Gastrocnemius medialis (tissue), 4 donors: ENCODE measurements at regions not wholly inside any gene's neighbourhood (a gene's known extent, or its start where the extent isn't known, plus 50 kb on each side); places are given as distances from the start of the nearest gene placed in this dataset.

Source experiments
- POLR2A ChIP-seq, 2 donors: fragments of 450-650 bp; IDR thresholded peaks; one replicate each; pipeline ENCODE4 v1.6.1; 2017; ENCODE audit warnings: antibody characterized with exemption in 2 of 2, mild to moderate bottlenecking in 2 of 2, moderate library complexity in 2 of 2
- TF ChIP-seq, protein P1 (sequence below), 5 experiments: fragments of 450-650 bp in 3 of 5; fragments of 200-600 bp in 2 of 5; sonication (generic) in 2 of 5; IDR thresholded peaks in 4 of 5; conservative IDR thresholded peaks in 1 of 5; 1 replicate in 4 of 5; 2 replicates in 1 of 5; pipeline ENCODE4 v1.5.1; 2016 to 2019; ENCODE audit warnings: antibody characterized with exemption in 5 of 5, mild to moderate bottlenecking in 3 of 5, moderate library complexity in 3 of 5

DNA sequence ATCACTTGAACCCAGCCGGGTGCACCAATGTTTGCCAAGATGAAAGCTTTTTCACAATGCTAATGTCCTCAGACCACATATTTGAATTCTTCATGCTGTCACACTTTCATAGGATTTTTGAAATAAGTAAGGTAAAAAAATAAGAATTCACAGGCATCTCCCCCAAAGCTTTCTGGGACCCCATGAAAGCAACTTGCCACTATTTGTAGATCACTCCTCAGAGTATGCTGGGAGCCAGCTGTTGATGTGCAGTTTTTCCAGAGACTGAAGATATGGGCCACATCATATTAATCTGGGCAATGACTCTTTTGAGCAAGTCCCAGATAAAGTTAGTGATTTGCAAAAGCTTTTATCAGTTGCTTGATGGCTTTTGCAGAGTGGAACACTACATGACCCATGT lies 507.9 kb downstream of the RASEF start:
- TF ChIP-seq, protein P1, sequence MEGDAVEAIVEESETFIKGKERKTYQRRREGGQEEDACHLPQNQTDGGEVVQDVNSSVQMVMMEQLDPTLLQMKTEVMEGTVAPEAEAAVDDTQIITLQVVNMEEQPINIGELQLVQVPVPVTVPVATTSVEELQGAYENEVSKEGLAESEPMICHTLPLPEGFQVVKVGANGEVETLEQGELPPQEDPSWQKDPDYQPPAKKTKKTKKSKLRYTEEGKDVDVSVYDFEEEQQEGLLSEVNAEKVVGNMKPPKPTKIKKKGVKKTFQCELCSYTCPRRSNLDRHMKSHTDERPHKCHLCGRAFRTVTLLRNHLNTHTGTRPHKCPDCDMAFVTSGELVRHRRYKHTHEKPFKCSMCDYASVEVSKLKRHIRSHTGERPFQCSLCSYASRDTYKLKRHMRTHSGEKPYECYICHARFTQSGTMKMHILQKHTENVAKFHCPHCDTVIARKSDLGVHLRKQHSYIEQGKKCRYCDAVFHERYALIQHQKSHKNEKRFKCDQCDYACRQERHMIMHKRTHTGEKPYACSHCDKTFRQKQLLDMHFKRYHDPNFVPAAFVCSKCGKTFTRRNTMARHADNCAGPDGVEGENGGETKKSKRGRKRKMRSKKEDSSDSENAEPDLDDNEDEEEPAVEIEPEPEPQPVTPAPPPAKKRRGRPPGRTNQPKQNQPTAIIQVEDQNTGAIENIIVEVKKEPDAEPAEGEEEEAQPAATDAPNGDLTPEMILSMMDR (IDR thresholded peaks at IDR 0.05 in 4 of 5, conservative IDR thresholded peaks at IDR 0.05 in 1 of 5), result no peak
- no peak for TF ChIP-seq POLR2A (IDR thresholded peaks at IDR 0.05)
